Fibroblast of the aortic adventitia (primary cell): ENCODE measurements at regions not wholly inside any gene's neighbourhood (a gene's known extent, or its start where the extent isn't known, plus 50 kb on each side); places are given as distances from the start of the nearest gene placed in this dataset.

Experiments used
- DNase-seq: peaks from one replicate; pipeline ENCODE4 v3.0.0-alpha.2; 2010; ENCODE audit warnings: low read depth
- H3K4me3 ChIP-seq: 2 replicates; pipeline ENCODE4 v1.5.1; 2011; ENCODE audit warnings: low read depth, mild to moderate bottlenecking, control low read depth, low read length, moderate library complexity
- CTCF ChIP-seq: IDR thresholded peaks from 2 replicates; pipeline ENCODE4 v1.5.1; 2011; ENCODE audit warnings: mild to moderate bottlenecking, low read length, control low read depth, inconsistent platforms; ENCODE audit not compliant: insufficient read depth

GRCh38 chr9:80086386-80086785 lies 514.6 kb downstream of the TLE4 start:
- H3K4me3 ChIP-seq = no peak overlapping the region
- DNase-seq = no peak
- no peak for TF ChIP-seq CTCF

- DNase-seq = no peak
- no peak overlapping the region for H3K4me3 ChIP-seq
- no peak for TF ChIP-seq CTCF
Observed at GRCh38 chr9:80085668-80086067, 513.9 kb downstream of the TLE4 start.

- H3K4me3 ChIP-seq = no peak overlapping the region
- TF ChIP-seq CTCF = no peak
- DNase-seq = no peak
Observed at GRCh38 chr9:80082213-80082612, 510.4 kb downstream of the TLE4 start.

GRCh38 chr9:80078826-80079225 lies 507.1 kb downstream of the TLE4 start:
- no peak overlapping the region for H3K4me3 ChIP-seq
- DNase-seq = no peak
- no peak for TF ChIP-seq CTCF

GRCh38 chr9:80077059-80077458 lies 505.3 kb downstream of the TLE4 start:
- no peak overlapping the region for H3K4me3 ChIP-seq
- no peak for DNase-seq
- TF ChIP-seq CTCF = no peak

GRCh38 chr9:80076162-80076561 lies 504.4 kb downstream of the TLE4 start:
- no peak for DNase-seq
- H3K4me3 ChIP-seq = no peak overlapping the region
- no peak for TF ChIP-seq CTCF

- TF ChIP-seq CTCF = no peak
- DNase-seq = peak; percentile 41
- no peak overlapping the region for H3K4me3 ChIP-seq
Observed at GRCh38 chr9:80074439-80074838, 502.7 kb downstream of the TLE4 start.
